Ascending aorta (tissue), 2 donors: ENCODE measurements at regions not wholly inside any gene's neighbourhood (a gene's known extent, or its start where the extent isn't known, plus 50 kb on each side); places are given as distances from the start of the nearest gene placed in this dataset.

ENCODE experiments used
- DNase-seq, 2 donors: peaks; one replicate each; pipeline ENCODE4 v3.0.0-alpha.2; 2019; ENCODE audit warnings: low spot score in 2 of 2
- H3K27ac ChIP-seq, 2 donors: fragments of 200-600 bp; sonication (generic); one replicate each; pipeline ENCODE4 v1.5.1; 2016 to 2017; ENCODE audit warnings: mild to moderate bottlenecking in 1 of 2
- H3K27me3 ChIP-seq: fragments of 200-600 bp; sonication (generic); one replicate; pipeline ENCODE4 v1.5.1; 2017
- H3K36me3 ChIP-seq, 2 donors: fragments of 200-600 bp; sonication (generic); one replicate each; pipeline ENCODE4 v1.5.1; 2016
- H3K4me1 ChIP-seq, 2 donors: fragments of 200-600 bp; sonication (generic); one replicate each; pipeline ENCODE4 v1.5.1; 2016 to 2017; ENCODE audit warnings: mild to moderate bottlenecking in 1 of 2
- H3K4me3 ChIP-seq, 2 donors: fragments of 200-600 bp; sonication (generic); one replicate each; pipeline ENCODE4 v1.5.1; 2016 to 2017; ENCODE audit warnings: mild to moderate bottlenecking in 1 of 2
- H3K9me3 ChIP-seq, 2 donors: fragments of 200-600 bp; sonication (generic); one replicate each; pipeline ENCODE4 v1.5.1; 2016
- CTCF ChIP-seq, 3 experiments: fragments of 200-600 bp in 2 of 3; fragments of 450-650 bp in 1 of 3; sonication (generic) in 2 of 3; IDR thresholded peaks; one replicate each; pipeline ENCODE4 v1.5.1; 2016 to 2019; ENCODE audit warnings: antibody characterized with exemption in 3 of 3, mild to moderate bottlenecking in 1 of 3, moderate library complexity in 1 of 3
- intact Hi-C: fragments of 100-400 bp; cut with DNase I; formaldehyde crosslinking; loops from one replicate; pipeline ENCODE4 v1.15.1; 2023

GRCh38 chr4:37169956-37170355, 74.6 kb upstream of the NWD2 start:
- TF ChIP-seq CTCF (IDR thresholded peaks at IDR 0.05), result no peak
- H3K4me1 ChIP-seq, result no peaks in the 10 kb centered on the region

GRCh38 chr4:37188100-37188499, 56.4 kb upstream of the NWD2 start:
- Histone ChIP-seq H3K4me3 (no peak overlapping the region), H3K27ac (no peak overlapping the region), H3K9me3 (no peaks in the 10 kb centered on the region), H3K4me1 (no peaks in the 10 kb centered on the region), H3K27me3 (no peaks in the 10 kb centered on the region), H3K36me3 (no peaks in the 10 kb centered on the region)
- DNase-seq, result no peak
- TF ChIP-seq CTCF (IDR thresholded peaks at IDR 0.05), result no peak
- intact Hi-C loops, result no loop called here

More at GRCh38 chr4:37169956-37170355, 74.6 kb upstream of the NWD2 start:
- Histone ChIP-seq H3K4me3 (no peak overlapping the region), H3K27ac (no peak overlapping the region), H3K9me3 (no peaks in the 10 kb centered on the region), H3K36me3 (no peaks in the 10 kb centered on the region), H3K27me3 (no peaks in the 10 kb centered on the region)
- DNase-seq, result no peak
- intact Hi-C loops, result no loop called here
